H9 (cell line): ENCODE measurements at regions not wholly inside any gene's neighbourhood (a gene's known extent, or its start where the extent isn't known, plus 50 kb on each side); places are given as distances from the start of the nearest gene placed in this dataset.

Experiments
- DNase-seq: peaks from one replicate; pipeline ENCODE4 v3.0.0-alpha.2; 2017
- H2AFZ ChIP-seq: one replicate; pipeline ENCODE4 v1.6.1; 2013; ENCODE audit warnings: mild to moderate bottlenecking, low read length, control low read depth, moderate library complexity
- H2AK5ac ChIP-seq: 2 replicates; pipeline ENCODE4 v1.6.1; 2013; ENCODE audit warnings: low read length, control low read depth, mixed read lengths; ENCODE audit not compliant: insufficient read length
- H2BK120ac ChIP-seq: one replicate; pipeline ENCODE4 v1.6.1; 2013; ENCODE audit warnings: low read depth, mild to moderate bottlenecking, low read length, control low read depth, inconsistent platforms; ENCODE audit not compliant: poor library complexity, severe bottlenecking
- H2BK12ac ChIP-seq: 2 replicates; pipeline ENCODE4 v1.6.1; 2013; ENCODE audit warnings: low read length, control low read depth, mixed read lengths, low read depth; ENCODE audit not compliant: insufficient read length
- H2BK15ac ChIP-seq: 2 replicates; pipeline ENCODE4 v1.6.1; 2013; ENCODE audit warnings: low read depth, low read length, control low read depth
- H2BK20ac ChIP-seq: one replicate; pipeline ENCODE4 v1.6.1; 2013; ENCODE audit warnings: low read depth, mild to moderate bottlenecking, low read length, control low read depth, inconsistent platforms; ENCODE audit not compliant: poor library complexity, severe bottlenecking
- H2BK5ac ChIP-seq: 2 replicates; pipeline ENCODE4 v1.6.1; 2013; ENCODE audit warnings: low read length, control low read depth, mixed read lengths; ENCODE audit not compliant: insufficient read length
- H3K14ac ChIP-seq: 2 replicates; pipeline ENCODE4 v1.6.1; 2013; ENCODE audit warnings: low read length, control low read depth; ENCODE audit not compliant: insufficient read depth
- H3K18ac ChIP-seq: 2 replicates; pipeline ENCODE4 v1.6.1; 2013; ENCODE audit warnings: low read depth, mild to moderate bottlenecking, mixed read lengths, low read length, control low read depth; ENCODE audit not compliant: insufficient read length
- H3K23ac ChIP-seq: 2 replicates; pipeline ENCODE4 v1.6.1; 2013; ENCODE audit warnings: low read length, control low read depth, mixed read lengths, low read depth; ENCODE audit not compliant: insufficient read length
- H3K23me2 ChIP-seq: 2 replicates; pipeline ENCODE4 v1.6.1; 2013; ENCODE audit warnings: low read depth, mild to moderate bottlenecking, mixed read lengths, low read length, control low read depth; ENCODE audit not compliant: insufficient read length, poor library complexity, severe bottlenecking
- H3K27ac ChIP-seq: 2 replicates; pipeline ENCODE4 v1.5.1; 2013; ENCODE audit warnings: low read length, control low read depth, mixed read lengths, low read depth; ENCODE audit not compliant: insufficient read length
- H3K27me3 ChIP-seq: 2 replicates; pipeline ENCODE4 v1.6.1; 2013; ENCODE audit warnings: low read length, control low read depth, inconsistent platforms; ENCODE audit not compliant: insufficient read depth
- H3K4ac ChIP-seq: 2 replicates; pipeline ENCODE4 v1.6.1; 2013; ENCODE audit warnings: low read depth, mild to moderate bottlenecking, control low read depth, inconsistent platforms, low read length, moderate library complexity
- H3K4me1 ChIP-seq: 2 replicates; pipeline ENCODE4 v1.6.1; 2013; ENCODE audit warnings: low read length, control low read depth, inconsistent platforms; ENCODE audit not compliant: insufficient read depth
- H3K4me2 ChIP-seq: 2 replicates; pipeline ENCODE4 v1.6.1; 2013; ENCODE audit warnings: low read length, control low read depth, mixed read lengths; ENCODE audit not compliant: insufficient read length, insufficient read depth
- H3K56ac ChIP-seq: 2 replicates; pipeline ENCODE4 v1.6.1; 2013; ENCODE audit warnings: low read depth, mild to moderate bottlenecking, mixed read lengths, low read length, control low read depth; ENCODE audit not compliant: insufficient read length
- H3K79me1 ChIP-seq: 2 replicates; pipeline ENCODE4 v1.6.1; 2013; ENCODE audit warnings: low read depth, mild to moderate bottlenecking, moderate library complexity, low read length, control low read depth, inconsistent platforms; ENCODE audit not compliant: insufficient read depth, poor library complexity, severe bottlenecking
- H3K79me2 ChIP-seq: 2 replicates; pipeline ENCODE4 v1.6.1; 2013; ENCODE audit warnings: low read length, control low read depth, inconsistent platforms; ENCODE audit not compliant: insufficient read depth
- H3K9ac ChIP-seq: 2 replicates; pipeline ENCODE4 v1.6.1; 2013; ENCODE audit warnings: low read length, control low read depth, mixed read lengths; ENCODE audit not compliant: insufficient read length; ENCODE audit errors: extremely low read depth
- H3K9me3 ChIP-seq: one replicate; pipeline ENCODE4 v1.6.1; 2013; ENCODE audit warnings: low read depth, low read length, inconsistent platforms; ENCODE audit not compliant: control insufficient read depth
- H3T11ph ChIP-seq: one replicate; pipeline ENCODE4 v1.6.1; 2013; ENCODE audit warnings: mild to moderate bottlenecking, low read length, control low read depth, inconsistent platforms
- H4K20me1 ChIP-seq: one replicate; pipeline ENCODE4 v1.6.1; 2013; ENCODE audit not compliant: control insufficient read depth, insufficient read length, insufficient read depth
- H4K5ac ChIP-seq: 2 replicates; pipeline ENCODE4 v1.6.1; 2013; ENCODE audit warnings: low read depth, mild to moderate bottlenecking, mixed read lengths, low read length, control low read depth; ENCODE audit not compliant: insufficient read length
- H4K8ac ChIP-seq: replicated peaks from 2 replicates; pipeline ENCODE4 v1.6.1; 2013; ENCODE audit warnings: low read length, control low read depth, mixed read lengths, low read depth; ENCODE audit not compliant: insufficient read length
- H4K91ac ChIP-seq: 2 replicates; pipeline ENCODE4 v1.6.1; 2013; ENCODE audit warnings: low read depth, mild to moderate bottlenecking, moderate library complexity, mixed read lengths, low read length, control low read depth; ENCODE audit not compliant: insufficient read length
- H3K27ac Mint-ChIP-seq, 3 experiments: 2 replicates in 2 of 3; 3 replicates in 1 of 3; pipeline ENCODE4 v1.8.0; 2020 to 2021; ENCODE audit warnings: mixed read lengths in 3 of 3, mild to moderate bottlenecking in 1 of 3, moderate library complexity in 1 of 3
- H3K27me3 Mint-ChIP-seq: 2 replicates; pipeline ENCODE4 v1.8.0; 2021; ENCODE audit warnings: low read depth, mild to moderate bottlenecking, moderate library complexity, mixed read lengths
- H3K36me3 Mint-ChIP-seq, 3 experiments: 2 replicates in 2 of 3; 3 replicates in 1 of 3; pipeline ENCODE4 v1.8.0; 2020 to 2021; ENCODE audit warnings: low read depth in 3 of 3, mixed read lengths in 3 of 3; ENCODE audit not compliant: insufficient read depth in 1 of 3
- H3K4me1 Mint-ChIP-seq, 2 experiments: 2 replicates each; pipeline ENCODE4 v1.8.0; 2020; ENCODE audit warnings: mixed read lengths in 2 of 2
- H3K4me3 Mint-ChIP-seq, 2 experiments: 2 replicates in 1 of 2; 3 replicates in 1 of 2; pipeline ENCODE4 v1.8.0; 2020 to 2021; ENCODE audit warnings: mild to moderate bottlenecking in 2 of 2, mixed read lengths in 2 of 2, moderate library complexity in 1 of 2
- H3K9me3 Mint-ChIP-seq, 2 experiments: 2 replicates in 1 of 2; 3 replicates in 1 of 2; pipeline ENCODE4 v1.8.0; 2020; ENCODE audit warnings: mild to moderate bottlenecking in 2 of 2, mixed read lengths in 2 of 2, moderate library complexity in 1 of 2
- WGBS: extraction: QIAGEN DNeasy Blood & Tissue Kit; methylation state at CpG from one replicate; pipeline ENCODE4 v1.1.7; 2013; ENCODE audit warnings: missing lambda C conversion rate, low lambda C conversion rate, mixed read lengths; ENCODE audit not compliant: insufficient read length; ENCODE audit errors: extremely low coverage; 5-methylcytosine and 5-hydroxymethylcytosine counted together
- TF ChIP-seq, protein P1 (sequence below): fragments of 200-600 bp; sonication (generic); conservative IDR thresholded peaks from 3 replicates; pipeline ENCODE4 v1.8.0; 2021; ENCODE audit warnings: antibody characterized with exemption, mild to moderate bottlenecking

GRCh38 chr6:115750946-115751345, 309.7 kb downstream of the FRK start:
- H2BK15ac ChIP-seq = no peak overlapping the region
- H2AFZ ChIP-seq = no peak overlapping the region
- no peak overlapping the region for H3K4ac ChIP-seq
- H3K27ac ChIP-seq = no peak overlapping the region
- no peak overlapping the region for H3K27ac Mint-ChIP-seq
- no peak overlapping the region for H3K4me2 ChIP-seq
- H3K23ac ChIP-seq = no peak overlapping the region
- H2BK5ac ChIP-seq = no peak overlapping the region
- TF ChIP-seq, protein P1, sequence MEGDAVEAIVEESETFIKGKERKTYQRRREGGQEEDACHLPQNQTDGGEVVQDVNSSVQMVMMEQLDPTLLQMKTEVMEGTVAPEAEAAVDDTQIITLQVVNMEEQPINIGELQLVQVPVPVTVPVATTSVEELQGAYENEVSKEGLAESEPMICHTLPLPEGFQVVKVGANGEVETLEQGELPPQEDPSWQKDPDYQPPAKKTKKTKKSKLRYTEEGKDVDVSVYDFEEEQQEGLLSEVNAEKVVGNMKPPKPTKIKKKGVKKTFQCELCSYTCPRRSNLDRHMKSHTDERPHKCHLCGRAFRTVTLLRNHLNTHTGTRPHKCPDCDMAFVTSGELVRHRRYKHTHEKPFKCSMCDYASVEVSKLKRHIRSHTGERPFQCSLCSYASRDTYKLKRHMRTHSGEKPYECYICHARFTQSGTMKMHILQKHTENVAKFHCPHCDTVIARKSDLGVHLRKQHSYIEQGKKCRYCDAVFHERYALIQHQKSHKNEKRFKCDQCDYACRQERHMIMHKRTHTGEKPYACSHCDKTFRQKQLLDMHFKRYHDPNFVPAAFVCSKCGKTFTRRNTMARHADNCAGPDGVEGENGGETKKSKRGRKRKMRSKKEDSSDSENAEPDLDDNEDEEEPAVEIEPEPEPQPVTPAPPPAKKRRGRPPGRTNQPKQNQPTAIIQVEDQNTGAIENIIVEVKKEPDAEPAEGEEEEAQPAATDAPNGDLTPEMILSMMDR = no peak
- H4K91ac ChIP-seq = no peak overlapping the region
- no peaks in the 10 kb centered on the region for H4K20me1 ChIP-seq
- no peak overlapping the region for H3T11ph ChIP-seq
- no peaks in the 10 kb centered on the region for H3K79me1 ChIP-seq
- H3K14ac ChIP-seq = no peak overlapping the region
- H2BK120ac ChIP-seq = no peak overlapping the region
- no peak overlapping the region for H4K5ac ChIP-seq
- no peak overlapping the region for H3K4me3 Mint-ChIP-seq
- no peak overlapping the region for H4K8ac ChIP-seq
- no peak overlapping the region for H2BK12ac ChIP-seq
- no peaks in the 10 kb centered on the region for H3K27me3 Mint-ChIP-seq
- H3K36me3 Mint-ChIP-seq = no peaks in the 10 kb centered on the region
- no peak overlapping the region for H3K56ac ChIP-seq
- H3K79me2 ChIP-seq = no peaks in the 10 kb centered on the region
- no peak for DNase-seq
- no peaks in the 10 kb centered on the region for H3K4me1 ChIP-seq
- no CpG with 5 or more reads among the region's 5 CpGs for WGBS
- no peaks in the 10 kb centered on the region for H3K27me3 ChIP-seq
- H3K9me3 ChIP-seq = no peaks in the 10 kb centered on the region
- H3K9ac ChIP-seq = no peak overlapping the region
- H3K9me3 Mint-ChIP-seq = no peaks in the 10 kb centered on the region
- H3K4me1 Mint-ChIP-seq = no peaks in the 10 kb centered on the region
- no peaks in the 10 kb centered on the region for H3K23me2 ChIP-seq
- H2AK5ac ChIP-seq = no peak overlapping the region
- H3K18ac ChIP-seq = no peak overlapping the region
- H2BK20ac ChIP-seq = no peak overlapping the region
